ENCODE measurements at regions not wholly inside any gene's neighbourhood (a gene's known extent, or its start where the extent isn't known, plus 50 kb on each side); places are given as distances from the start of the nearest gene placed in this dataset.

DNA sequence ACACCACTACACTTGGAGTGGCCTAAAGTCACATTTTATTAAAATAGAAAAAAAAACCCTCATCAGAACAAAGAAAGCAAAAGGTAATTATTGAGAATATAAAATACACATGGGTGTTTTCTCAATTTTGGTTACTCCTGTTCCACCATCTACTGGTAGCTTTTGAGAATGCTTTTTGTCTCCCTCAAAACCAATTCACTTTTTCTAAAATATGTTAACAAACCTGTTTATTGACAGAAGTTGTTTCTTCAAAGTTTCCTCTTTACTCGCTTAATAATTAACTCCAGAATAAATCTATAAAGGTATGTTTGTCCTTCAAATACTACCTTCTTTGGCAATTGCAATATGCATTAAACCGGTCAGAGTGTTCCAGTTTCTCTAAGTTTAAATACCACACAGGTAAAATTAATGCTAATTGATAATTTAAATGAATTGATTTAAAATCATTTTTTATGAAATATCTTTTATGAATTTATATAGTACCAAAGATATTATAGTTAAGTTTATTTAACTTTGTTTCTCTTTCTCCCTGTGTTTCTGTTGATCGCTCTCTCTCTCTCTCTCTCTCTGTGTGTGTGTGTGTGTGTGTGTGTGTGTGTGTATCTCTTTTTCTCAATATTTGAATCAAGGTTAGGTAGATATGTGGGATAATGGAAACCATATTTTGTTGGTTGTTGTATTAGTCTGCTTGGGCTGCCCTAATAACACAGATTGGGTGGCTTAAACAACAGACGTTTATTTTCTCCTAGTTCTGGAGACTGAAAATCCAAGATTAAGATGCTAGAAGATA, 487.4 kb downstream of the PRDM9 start:
- H3K27me3 ChIP-seq (ENCODE audit: control insufficient read depth, extremely low read depth, insufficient read depth, low read length) = no peaks in the 10 kb centered on the region
- TF ChIP-seq, protein P1, sequence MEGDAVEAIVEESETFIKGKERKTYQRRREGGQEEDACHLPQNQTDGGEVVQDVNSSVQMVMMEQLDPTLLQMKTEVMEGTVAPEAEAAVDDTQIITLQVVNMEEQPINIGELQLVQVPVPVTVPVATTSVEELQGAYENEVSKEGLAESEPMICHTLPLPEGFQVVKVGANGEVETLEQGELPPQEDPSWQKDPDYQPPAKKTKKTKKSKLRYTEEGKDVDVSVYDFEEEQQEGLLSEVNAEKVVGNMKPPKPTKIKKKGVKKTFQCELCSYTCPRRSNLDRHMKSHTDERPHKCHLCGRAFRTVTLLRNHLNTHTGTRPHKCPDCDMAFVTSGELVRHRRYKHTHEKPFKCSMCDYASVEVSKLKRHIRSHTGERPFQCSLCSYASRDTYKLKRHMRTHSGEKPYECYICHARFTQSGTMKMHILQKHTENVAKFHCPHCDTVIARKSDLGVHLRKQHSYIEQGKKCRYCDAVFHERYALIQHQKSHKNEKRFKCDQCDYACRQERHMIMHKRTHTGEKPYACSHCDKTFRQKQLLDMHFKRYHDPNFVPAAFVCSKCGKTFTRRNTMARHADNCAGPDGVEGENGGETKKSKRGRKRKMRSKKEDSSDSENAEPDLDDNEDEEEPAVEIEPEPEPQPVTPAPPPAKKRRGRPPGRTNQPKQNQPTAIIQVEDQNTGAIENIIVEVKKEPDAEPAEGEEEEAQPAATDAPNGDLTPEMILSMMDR (optimal IDR thresholded peaks at IDR 0.05 in 1 of 3, IDR thresholded peaks at IDR 0.05 in 1 of 3, conservative IDR thresholded peaks at IDR 0.05 in 1 of 3; ENCODE audit: extremely low read depth in 1 of 3, insufficient read depth in 2 of 3, low read length in 3 of 3) = no peak
- H3K79me2 ChIP-seq (ENCODE audit: control insufficient read depth, insufficient read depth, low read length) = no peaks in the 10 kb centered on the region
- no peak for FAIRE-seq
- no peaks in the 10 kb centered on the region for H3K9me1 ChIP-seq (ENCODE audit: control insufficient read depth, extremely low read depth, insufficient read depth, low read length)
- H3K4me2 ChIP-seq (ENCODE audit: control insufficient read depth, extremely low read depth, insufficient read depth, low read depth, low read length) = no peak overlapping the region
- no peaks in the 10 kb centered on the region for H3K36me3 ChIP-seq (ENCODE audit: control insufficient read depth in 2 of 2, extremely low read depth in 1 of 2, insufficient read depth in 2 of 2, low read length in 2 of 2)
- no peak overlapping the region for H2AFZ ChIP-seq (ENCODE audit: control insufficient read depth, low read length)
- no peak overlapping the region for H3K27ac ChIP-seq (ENCODE audit: control insufficient read depth, insufficient read depth, low read length)
- no peak for DNase-seq (ENCODE audit: low read depth, low spot score)
- dilution Hi-C loops (cut with MboI; ENCODE audit: extremely low pct_ligation_motif_present, low sequenced_read_pairs) = no loop called here
- no peaks in the 10 kb centered on the region for H3K4me1 ChIP-seq (ENCODE audit: control insufficient read depth, extremely low read depth, insufficient read depth, low read length)
- no peaks in the 10 kb centered on the region for H4K20me1 ChIP-seq (ENCODE audit: control insufficient read depth, extremely low read depth, insufficient read depth, low read length)
- no peak overlapping the region for H3K9ac ChIP-seq (ENCODE audit: control insufficient read depth, extremely low read depth, insufficient read depth, low read length)
- H3K4me3 ChIP-seq (ENCODE audit: control insufficient read depth in 2 of 3, extremely low read depth in 1 of 3, insufficient read depth in 2 of 3, low read depth in 1 of 3, low read length in 3 of 3) = no peak overlapping the region
- H3K9me3 ChIP-seq (ENCODE audit: control insufficient read depth, low read depth, low read length) = no peaks in the 10 kb centered on the region

DNA sequence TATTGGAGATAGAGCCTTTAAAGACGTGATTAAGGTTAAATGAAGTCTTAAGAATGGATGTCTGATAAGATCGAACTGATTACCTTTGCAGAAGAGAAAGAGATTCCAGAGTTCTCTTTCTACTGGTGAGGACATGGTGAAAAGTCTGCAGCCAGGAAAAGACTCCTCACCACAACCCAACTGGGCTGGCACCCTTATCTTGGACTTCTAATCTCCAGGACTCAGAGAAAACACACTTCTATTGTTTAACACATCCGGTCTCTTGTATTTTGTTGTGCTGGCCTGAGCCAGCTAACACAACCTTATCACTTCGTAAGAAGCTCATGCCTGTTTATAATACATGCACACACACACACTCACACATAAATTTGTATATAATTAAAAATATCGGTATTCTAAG, 489.1 kb downstream of the PRDM9 start:
- no peak for FAIRE-seq
- no peak overlapping the region for H3K9ac ChIP-seq (ENCODE audit: control insufficient read depth, extremely low read depth, insufficient read depth, low read length)
- no peaks in the 10 kb centered on the region for H3K27me3 ChIP-seq (ENCODE audit: control insufficient read depth, extremely low read depth, insufficient read depth, low read length)
- H3K9me1 ChIP-seq (ENCODE audit: control insufficient read depth, extremely low read depth, insufficient read depth, low read length) = no peaks in the 10 kb centered on the region
- H3K79me2 ChIP-seq (ENCODE audit: control insufficient read depth, insufficient read depth, low read length) = no peaks in the 10 kb centered on the region
- no peak overlapping the region for H3K4me2 ChIP-seq (ENCODE audit: control insufficient read depth, extremely low read depth, insufficient read depth, low read depth, low read length)
- TF ChIP-seq, protein P1 (optimal IDR thresholded peaks at IDR 0.05 in 1 of 3, IDR thresholded peaks at IDR 0.05 in 1 of 3, conservative IDR thresholded peaks at IDR 0.05 in 1 of 3; ENCODE audit: extremely low read depth in 1 of 3, insufficient read depth in 2 of 3, low read length in 3 of 3) = no peak
- no peak for TF ChIP-seq EZH2 (IDR thresholded peaks at IDR 0.05; ENCODE audit: low read length)
- no peaks in the 10 kb centered on the region for H4K20me1 ChIP-seq (ENCODE audit: control insufficient read depth, extremely low read depth, insufficient read depth, low read length)
- dilution Hi-C loops (cut with MboI; ENCODE audit: extremely low pct_ligation_motif_present, low sequenced_read_pairs) = no loop called here
- H3K36me3 ChIP-seq (ENCODE audit: control insufficient read depth in 2 of 2, extremely low read depth in 1 of 2, insufficient read depth in 2 of 2, low read length in 2 of 2) = no peaks in the 10 kb centered on the region
- no peak overlapping the region for H2AFZ ChIP-seq (ENCODE audit: control insufficient read depth, low read length)
- no peaks in the 10 kb centered on the region for H3K4me1 ChIP-seq (ENCODE audit: control insufficient read depth, extremely low read depth, insufficient read depth, low read length)
- H3K9me3 ChIP-seq (ENCODE audit: control insufficient read depth, low read depth, low read length) = no peaks in the 10 kb centered on the region
- DNase-seq (ENCODE audit: low read depth, low spot score) = no peak
- H3K27ac ChIP-seq (ENCODE audit: control insufficient read depth, insufficient read depth, low read length) = no peak overlapping the region
- H3K4me3 ChIP-seq (ENCODE audit: control insufficient read depth in 2 of 3, extremely low read depth in 1 of 3, insufficient read depth in 2 of 3, low read depth in 1 of 3, low read length in 3 of 3) = no peak overlapping the region
